Neuronal stem cell (in vitro differentiated cells): ENCODE measurements at regions not wholly inside any gene's neighbourhood (a gene's known extent, or its start where the extent isn't known, plus 50 kb on each side); places are given as distances from the start of the nearest gene placed in this dataset.

Experiments used
- DNase-seq: peaks from one replicate; pipeline ENCODE4 v3.0.0-alpha.2; 2013; ENCODE audit warnings: low spot score
- H2AFZ ChIP-seq: one replicate; pipeline ENCODE4 v1.6.1; 2013; ENCODE audit warnings: mild to moderate bottlenecking, low read length, inconsistent platforms
- H2AK5ac ChIP-seq: 2 replicates; pipeline ENCODE4 v1.6.1; 2013; ENCODE audit warnings: low read depth, mild to moderate bottlenecking, inconsistent platforms, low read length, moderate library complexity, mixed read lengths
- H2BK120ac ChIP-seq: 2 replicates; pipeline ENCODE4 v1.6.1; 2013; ENCODE audit warnings: low read depth, mild to moderate bottlenecking, inconsistent platforms, low read length, moderate library complexity, mixed read lengths
- H2BK12ac ChIP-seq: one replicate; pipeline ENCODE4 v1.6.1; 2013; ENCODE audit warnings: low read length, inconsistent platforms
- H2BK15ac ChIP-seq: 2 replicates; pipeline ENCODE4 v1.6.1; 2013; ENCODE audit warnings: mild to moderate bottlenecking, low read length, inconsistent platforms, mixed read lengths
- H2BK5ac ChIP-seq: one replicate; pipeline ENCODE4 v1.6.1; 2013; ENCODE audit warnings: inconsistent platforms, mild to moderate bottlenecking, low read length, moderate library complexity
- H3K14ac ChIP-seq: one replicate; pipeline ENCODE4 v1.6.1; 2013; ENCODE audit warnings: low read length, inconsistent platforms
- H3K18ac ChIP-seq: 2 replicates; pipeline ENCODE4 v1.6.1; 2013; ENCODE audit warnings: low read length, inconsistent platforms
- H3K23ac ChIP-seq: 2 replicates; pipeline ENCODE4 v1.6.1; 2013; ENCODE audit warnings: low read depth, mild to moderate bottlenecking, mixed read lengths, low read length, inconsistent platforms; ENCODE audit not compliant: poor library complexity
- H3K27ac ChIP-seq: replicated peaks from 3 replicates; pipeline ENCODE4 v1.5.1; 2013; ENCODE audit warnings: low read length, inconsistent platforms
- H3K27me3 ChIP-seq, 3 experiments: 2 replicates each; pipeline ENCODE4 v1.6.1; 2013; ENCODE audit warnings: low read length in 3 of 3, mild to moderate bottlenecking in 2 of 3, inconsistent platforms in 1 of 3, low read depth in 1 of 3, mixed read lengths in 1 of 3, moderate library complexity in 1 of 3; ENCODE audit not compliant: control insufficient read depth in 3 of 3, insufficient read depth in 3 of 3
- H3K36me3 ChIP-seq, 2 donors: replicated peaks in 1 of 2; 2 replicates each; pipeline ENCODE4 v1.6.1; 2013; ENCODE audit warnings: low read length in 2 of 2; ENCODE audit not compliant: control insufficient read depth in 2 of 2, insufficient read depth in 2 of 2
- H3K4ac ChIP-seq: 2 replicates; pipeline ENCODE4 v1.6.1; 2013; ENCODE audit warnings: inconsistent platforms, mild to moderate bottlenecking, low read length, moderate library complexity
- H3K4me1 ChIP-seq, 2 donors: 1 replicate in 1 of 2; 2 replicates in 1 of 2; pipeline ENCODE4 v1.6.1; 2013; ENCODE audit warnings: low read length in 2 of 2, low read depth in 1 of 2; ENCODE audit not compliant: control insufficient read depth in 2 of 2, insufficient read depth in 1 of 2
- H3K4me2 ChIP-seq: one replicate; pipeline ENCODE4 v1.6.1; 2013; ENCODE audit warnings: mild to moderate bottlenecking, low read length, inconsistent platforms; ENCODE audit not compliant: insufficient read depth, poor library complexity, severe bottlenecking
- H3K4me3 ChIP-seq, 2 donors: 2 replicates each; pipeline ENCODE4 v1.5.1; 2013; ENCODE audit warnings: low read length in 2 of 2, mild to moderate bottlenecking in 2 of 2, inconsistent platforms in 1 of 2, moderate library complexity in 1 of 2
- H3K79me1 ChIP-seq: one replicate; pipeline ENCODE4 v1.6.1; 2013; ENCODE audit warnings: low read depth, mild to moderate bottlenecking, inconsistent platforms, low read length, moderate library complexity
- H3K9ac ChIP-seq: one replicate; pipeline ENCODE4 v1.6.1; 2013; ENCODE audit warnings: mild to moderate bottlenecking, low read depth, low read length, inconsistent platforms; ENCODE audit not compliant: poor library complexity
- H3K9me3 ChIP-seq, 2 donors: replicated peaks in 1 of 2; 2 replicates each; pipeline versions ENCODE3 to v1.6.1; 2013; ENCODE audit warnings: low read length in 2 of 2, mild to moderate bottlenecking in 2 of 2, inconsistent platforms in 1 of 2, low read depth in 1 of 2, mixed read lengths in 1 of 2, moderate library complexity in 1 of 2; ENCODE audit not compliant: control insufficient read depth in 2 of 2, insufficient read depth in 1 of 2
- H4K8ac ChIP-seq: one replicate; pipeline ENCODE4 v1.6.1; 2013; ENCODE audit warnings: low read depth, mild to moderate bottlenecking, inconsistent platforms, low read length, moderate library complexity
- H4K91ac ChIP-seq: one replicate; pipeline ENCODE4 v1.6.1; 2013; ENCODE audit warnings: low read length, low read depth, mild to moderate bottlenecking, inconsistent platforms; ENCODE audit not compliant: poor library complexity
- WGBS, 2 donors: extraction: QIAGEN DNeasy Blood & Tissue Kit; methylation state at CpG; one replicate each; pipeline ENCODE4 v1.1.7; 2013; ENCODE audit warnings: missing lambda C conversion rate in 2 of 2, mixed read lengths in 1 of 2; ENCODE audit not compliant: insufficient read length in 2 of 2, insufficient replicate concordance in 1 of 2; ENCODE audit errors: extremely low coverage in 2 of 2; 5-methylcytosine and 5-hydroxymethylcytosine counted together

DNA sequence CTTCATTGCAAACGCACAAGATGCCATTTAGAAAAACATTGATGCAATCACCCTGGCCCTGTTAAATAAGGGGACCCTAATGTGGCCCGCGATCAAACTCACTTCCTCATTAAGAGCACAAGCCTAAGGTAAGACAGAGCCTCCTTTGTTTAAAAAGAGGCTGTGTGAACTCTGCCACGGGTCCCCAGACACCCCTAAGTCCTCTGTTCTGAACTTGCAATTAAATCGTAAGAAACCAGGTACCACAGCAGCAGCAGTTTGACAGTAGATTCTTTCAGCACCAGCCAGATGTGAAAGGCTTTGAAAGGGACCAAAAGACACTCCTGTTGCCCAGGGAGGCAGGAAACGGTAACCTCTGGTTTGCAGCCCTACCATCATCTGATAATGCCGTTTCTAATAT is 346.3 kb downstream of the TMEM167A start:
- Histone ChIP-seq H3K27me3 (no peaks in the 10 kb centered on the region), H2BK120ac (no peak overlapping the region), H3K4me2 (no peak overlapping the region), H4K8ac (no peak overlapping the region), H2BK5ac (no peak overlapping the region), H3K36me3 (no peaks in the 10 kb centered on the region), H3K18ac (no peak overlapping the region), H2AK5ac (no peak overlapping the region), H2BK15ac (no peak overlapping the region), H3K4me3 (no peak overlapping the region), H3K14ac (no peak overlapping the region), H2BK12ac (no peak overlapping the region), H3K4me1 (peaks cover 0 to 11% of the 10 kb centered on the region in 2 donors), H3K27ac (no peak overlapping the region), H2AFZ (peak overlapping the region; percentile 66), H3K9me3 (peaks cover 0 to 4% of the 10 kb centered on the region in 2 donors), H3K79me1 (no peaks in the 10 kb centered on the region), H4K91ac (no peak overlapping the region), H3K23ac (no peak overlapping the region), H3K4ac (no peak overlapping the region), H3K9ac (no peak overlapping the region)
- DNase-seq: no peak
- WGBS, 2 donors: no CpG with 5 or more reads among the region's 7 CpGs

DNA sequence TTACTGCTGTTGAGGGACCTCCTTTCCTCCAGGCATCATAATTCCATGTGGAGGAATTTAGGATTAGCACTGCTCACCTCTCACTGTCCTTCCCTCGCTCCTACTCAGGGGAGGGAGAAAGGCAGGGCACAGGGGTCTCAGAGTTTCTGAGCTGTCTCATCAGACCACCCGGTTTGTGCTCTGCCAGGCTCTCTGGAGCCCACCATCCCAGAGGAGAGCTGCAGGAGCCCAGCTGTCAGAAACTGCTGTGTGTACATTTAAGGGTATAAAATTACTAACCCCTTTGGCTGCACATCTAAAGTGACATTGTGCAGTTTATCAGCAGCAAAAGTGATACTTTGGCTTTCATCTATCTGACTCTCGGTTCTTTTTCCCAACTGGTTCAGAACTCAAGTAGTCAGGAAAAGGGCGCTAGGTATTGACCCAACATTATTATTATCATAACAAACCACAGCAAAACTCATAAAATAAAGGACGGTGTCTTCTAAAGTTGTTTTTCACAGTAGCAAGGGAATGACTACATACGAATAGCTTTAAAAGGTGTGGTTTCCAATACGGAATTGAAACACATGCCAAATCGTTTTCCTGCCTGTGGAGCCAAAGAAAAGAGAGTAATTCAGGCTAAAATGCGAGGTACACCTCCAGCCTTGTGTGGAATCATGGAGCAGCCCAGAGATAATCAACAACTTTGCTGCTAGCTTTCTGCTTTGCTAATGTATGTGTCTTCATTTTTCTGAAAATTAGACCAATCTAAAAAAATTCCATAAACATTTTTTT is 348.1 kb downstream of the TMEM167A start:
- Histone ChIP-seq H3K79me1 (no peaks in the 10 kb centered on the region), H2AK5ac (no peak overlapping the region), H3K36me3 (no peaks in the 10 kb centered on the region), H3K4me1 (no peaks in the 10 kb centered on the region), H2BK12ac (no peak overlapping the region), H3K18ac (no peak overlapping the region), H3K4me3 (no peak overlapping the region), H3K27me3 (no peaks in the 10 kb centered on the region), H4K8ac (no peak overlapping the region), H3K9ac (no peak overlapping the region), H2BK120ac (no peak overlapping the region), H2BK15ac (no peak overlapping the region), H4K91ac (no peak overlapping the region), H3K27ac (no peak overlapping the region), H3K14ac (no peak overlapping the region), H2BK5ac (no peak overlapping the region), H3K4me2 (no peak overlapping the region), H3K23ac (no peak overlapping the region), H2AFZ (no peak overlapping the region), H3K9me3 (peaks cover 0 to 4% of the 10 kb centered on the region in 2 donors), H3K4ac (no peak overlapping the region)
- DNase-seq: no peak
- no CpG with 5 or more reads among the region's 9 CpGs for WGBS, 2 donors

- Histone ChIP-seq H3K4me2 (no peak overlapping the region), H3K18ac (no peak overlapping the region), H2AFZ (no peak overlapping the region), H3K27me3 (no peaks in the 10 kb centered on the region), H2AK5ac (no peak overlapping the region), H2BK120ac (no peak overlapping the region), H4K8ac (no peak overlapping the region), H3K4me1 (peaks cover 3 to 18% of the 10 kb centered on the region in 2 donors), H3K9me3 (no peaks in the 10 kb centered on the region), H3K4ac (no peak overlapping the region), H4K91ac (no peak overlapping the region), H3K27ac (no peak overlapping the region), H2BK15ac (no peak overlapping the region), H2BK5ac (no peak overlapping the region), H2BK12ac (no peak overlapping the region), H3K9ac (no peak overlapping the region), H3K36me3 (no peaks in the 10 kb centered on the region), H3K23ac (no peak overlapping the region), H3K4me3 (no peak overlapping the region), H3K79me1 (no peaks in the 10 kb centered on the region), H3K14ac (no peak overlapping the region)
- no CpG with 5 or more reads among the region's 3 CpGs for WGBS, 2 donors
- DNase-seq: no peak
These were observed 354.0 kb downstream of the TMEM167A start for GRCh38 chr5:82723168-82723567.

- Histone ChIP-seq H3K4me3 (no peak overlapping the region), H4K8ac (no peak overlapping the region), H2AK5ac (no peak overlapping the region), H3K14ac (no peak overlapping the region), H2BK5ac (no peak overlapping the region), H2AFZ (peak overlapping the region; percentile 64), H3K23ac (no peak overlapping the region), H3K4me1 (peaks cover 3 to 18% of the 10 kb centered on the region in 2 donors), H3K36me3 (no peaks in the 10 kb centered on the region), H2BK120ac (no peak overlapping the region), H3K4me2 (no peak overlapping the region), H3K27me3 (no peaks in the 10 kb centered on the region), H3K79me1 (no peaks in the 10 kb centered on the region), H3K4ac (no peak overlapping the region), H3K9me3 (no peaks in the 10 kb centered on the region), H3K9ac (no peak overlapping the region), H3K18ac (no peak overlapping the region), H3K27ac (no peak overlapping the region), H2BK12ac (no peak overlapping the region), H4K91ac (no peak overlapping the region), H2BK15ac (no peak overlapping the region)
- whole genome bisulfite sequencing, 2 donors: no CpG with 5 or more reads among the region's 1 CpG
- no peak for DNase-seq
These were observed 356.1 kb downstream of the TMEM167A start for GRCh38 chr5:82721087-82721410.
